GM21576 (cell line): ENCODE measurements at regions not wholly inside any gene's neighbourhood (a gene's known extent, or its start where the extent isn't known, plus 50 kb on each side); places are given as distances from the start of the nearest gene placed in this dataset.
"Not testable (repeated sequence)": the region's sequence is repeated elsewhere in the genome, so short reads cannot be mapped to it uniquely, and the experiment has no call there.

ENCODE experiments used
- ATAC-seq: cut with Tn5 transposase; IDR thresholded peaks from one replicate; pipeline ENCODE4 v1.9.1; 2021; ENCODE audit warnings: mild to moderate bottlenecking, moderate library complexity; ENCODE audit not compliant: unreplicated experiment

DNA sequence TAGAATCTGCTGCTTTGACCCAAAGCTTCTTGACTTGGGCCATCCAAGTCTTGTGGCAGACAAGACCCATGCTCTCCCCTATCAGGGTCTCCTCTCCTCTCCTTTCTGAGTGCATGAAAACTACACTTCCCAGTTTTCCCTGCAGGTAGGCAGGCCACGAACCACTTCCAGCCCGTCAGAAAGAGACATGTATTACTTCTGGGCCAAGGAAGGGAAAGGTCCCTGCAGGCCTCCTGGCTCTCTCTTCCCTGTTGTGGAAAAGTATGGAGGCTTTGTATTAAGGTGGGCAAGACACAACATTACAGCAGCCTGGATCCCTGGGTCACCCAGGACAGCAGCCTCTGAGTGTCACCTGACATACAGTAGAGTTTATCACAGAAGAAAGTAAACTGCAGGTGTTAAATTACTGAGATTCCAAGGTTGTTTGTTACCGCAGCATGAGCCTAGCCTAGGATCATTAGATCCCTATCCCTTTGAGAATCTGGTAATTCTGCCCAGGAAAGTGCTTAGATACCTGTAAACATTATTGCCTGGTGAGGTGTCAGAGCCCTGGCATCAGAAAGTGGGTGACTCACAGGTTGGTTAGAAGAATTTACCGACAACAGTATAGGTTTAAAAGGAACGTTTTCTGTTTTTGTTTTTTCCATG, 717.3 kb downstream of the MATN1 start:
- ATAC-seq = no peak

DNA sequence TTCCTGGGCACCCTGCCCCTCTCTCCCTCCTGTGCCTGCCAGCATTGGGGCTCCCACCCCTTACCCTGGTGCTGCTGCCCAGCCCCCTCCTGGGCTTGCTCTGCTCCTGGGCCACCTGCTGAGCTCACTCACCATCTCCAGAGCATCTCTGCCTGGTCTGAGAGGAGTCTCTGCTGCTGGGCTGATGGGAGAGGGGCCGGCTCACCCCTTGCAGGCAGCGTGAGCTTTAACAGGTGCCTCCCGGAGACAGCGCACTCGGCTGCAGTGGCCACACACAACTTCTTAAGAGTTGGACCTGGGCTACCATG, 721.7 kb downstream of the MATN1 start:
- ATAC-seq = no peak

DNA sequence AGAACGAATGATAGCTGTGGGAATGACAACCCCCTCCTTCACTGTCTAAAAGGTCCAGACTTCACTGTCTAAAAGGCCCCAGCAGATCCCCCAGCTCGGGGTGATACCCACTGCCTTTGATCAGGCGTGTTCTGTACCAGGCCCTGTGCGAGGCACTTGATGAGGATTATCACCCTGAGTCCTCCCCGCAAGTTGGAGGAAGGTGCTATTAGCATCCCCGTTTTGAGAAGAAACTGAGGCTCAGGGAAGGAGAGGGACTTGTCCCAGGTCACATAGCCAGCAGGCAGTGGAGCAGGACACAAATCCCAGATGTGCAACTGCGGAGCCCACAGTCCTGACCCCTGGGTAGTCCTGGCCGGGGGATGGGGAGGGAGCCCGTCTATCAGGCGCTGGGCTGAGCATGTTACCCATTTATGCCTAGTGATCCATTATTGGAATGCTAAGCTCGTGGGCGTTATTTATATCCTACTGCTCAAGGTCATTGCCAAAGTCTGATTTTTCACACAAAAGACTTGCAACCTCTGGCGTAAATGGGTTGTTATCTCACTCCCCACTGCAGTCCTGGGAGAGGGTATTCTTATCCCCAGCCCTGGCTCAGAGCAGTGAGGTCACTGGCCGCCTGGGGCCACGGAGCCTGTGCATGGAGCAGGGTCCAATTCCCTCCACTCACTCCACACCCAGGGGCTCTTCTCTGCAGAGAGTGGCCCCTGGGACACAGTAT, 722.2 kb downstream of the MATN1 start:
- ATAC-seq = no peak

DNA sequence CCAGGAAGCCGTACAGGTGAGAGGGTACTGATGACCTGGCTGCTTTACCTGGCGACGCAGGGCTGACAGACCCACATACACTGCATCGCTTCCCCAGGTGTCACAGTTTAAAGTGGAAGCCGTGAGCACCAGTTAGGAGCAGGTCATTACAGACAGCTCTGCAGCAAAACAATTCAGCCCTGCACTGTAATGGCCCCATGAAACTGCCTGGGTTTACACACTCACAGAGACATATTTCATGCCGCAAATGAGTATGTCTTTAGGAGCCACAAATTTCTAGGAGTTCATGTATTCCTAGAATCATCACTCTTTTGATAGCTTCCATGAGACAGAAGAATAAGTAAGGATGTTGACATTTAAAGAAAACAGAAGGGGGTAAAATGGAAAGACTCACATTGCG, 723.1 kb downstream of the MATN1 start:
- no peak for ATAC-seq

DNA sequence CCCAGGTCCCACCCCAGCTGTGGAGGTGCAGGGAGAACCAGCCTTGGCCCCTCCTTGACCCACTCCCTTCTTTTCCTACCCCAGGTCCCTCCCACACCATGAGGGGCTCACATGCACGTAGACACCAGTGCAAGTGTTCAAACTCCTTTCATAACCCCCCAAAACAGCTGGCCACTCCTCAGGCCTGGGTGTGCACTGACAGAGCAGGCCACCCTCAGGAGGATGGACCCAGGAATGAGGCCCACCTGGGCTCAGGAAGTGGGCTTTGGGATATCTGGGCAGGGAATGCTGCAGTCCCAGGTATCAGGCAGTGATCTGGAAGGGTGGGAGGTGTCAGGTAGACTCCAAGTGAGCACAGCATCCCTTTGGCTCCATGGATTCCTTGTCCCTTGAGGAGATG, 723.8 kb downstream of the MATN1 start:
- no peak for ATAC-seq

DNA sequence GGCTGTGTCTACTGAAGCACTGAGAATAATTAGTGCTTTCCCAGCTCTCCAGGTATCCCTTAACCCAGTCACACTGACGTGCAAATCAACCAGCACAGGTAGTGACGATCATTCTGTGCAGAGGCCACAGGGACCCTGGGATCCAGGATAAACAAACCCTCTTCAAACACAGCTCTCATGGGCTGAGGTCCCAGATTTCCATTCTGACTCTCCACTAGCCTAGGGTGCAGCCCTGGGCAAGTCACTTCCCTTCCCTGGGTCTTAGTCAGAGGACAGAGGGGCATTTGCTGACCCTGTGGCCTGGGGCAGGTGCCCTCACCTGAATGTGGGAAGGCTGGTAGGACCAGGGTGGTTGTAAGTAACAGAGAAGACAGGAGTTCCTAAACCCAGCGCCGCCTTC, 724.7 kb downstream of the MATN1 start:
- no peak for ATAC-seq

DNA sequence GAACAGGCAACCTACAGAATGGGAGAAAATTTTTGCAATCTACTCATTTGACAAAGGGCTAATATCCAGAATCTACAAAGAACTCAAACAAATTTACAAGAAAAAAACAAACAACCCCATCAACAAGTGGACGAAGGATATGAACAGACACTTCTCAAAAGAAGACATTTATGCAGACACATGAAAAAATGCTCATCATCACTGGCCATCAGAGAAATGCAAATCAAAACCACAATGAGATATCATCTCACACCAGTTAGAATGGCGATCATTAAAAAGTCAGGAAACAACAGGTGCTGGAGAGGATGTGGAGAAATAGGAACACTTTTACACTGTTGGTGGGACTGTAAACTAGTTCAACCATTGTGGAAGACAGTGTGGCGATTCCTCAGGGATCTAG, 725.6 kb downstream of the MATN1 start:
- not testable (repeated sequence) for ATAC-seq

DNA sequence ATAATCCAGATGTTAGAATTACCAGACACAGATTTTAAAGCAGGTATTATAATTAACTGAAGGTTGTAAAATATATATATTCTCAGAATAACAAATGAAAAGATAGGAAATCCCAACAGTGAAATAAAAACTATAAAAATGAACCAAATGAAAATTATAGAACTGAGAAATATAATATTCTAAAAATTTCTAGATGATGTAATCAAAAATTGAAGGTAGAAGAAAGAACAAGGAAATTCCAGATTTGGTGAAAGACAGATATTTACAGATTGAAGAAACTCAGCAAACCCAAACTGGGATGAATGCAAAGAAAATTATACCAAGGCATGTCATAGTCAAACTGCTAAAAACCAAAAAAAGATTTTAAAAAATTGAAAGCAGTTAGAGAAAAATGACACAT, 729.4 kb downstream of the MATN1 start:
- no peak for ATAC-seq

DNA sequence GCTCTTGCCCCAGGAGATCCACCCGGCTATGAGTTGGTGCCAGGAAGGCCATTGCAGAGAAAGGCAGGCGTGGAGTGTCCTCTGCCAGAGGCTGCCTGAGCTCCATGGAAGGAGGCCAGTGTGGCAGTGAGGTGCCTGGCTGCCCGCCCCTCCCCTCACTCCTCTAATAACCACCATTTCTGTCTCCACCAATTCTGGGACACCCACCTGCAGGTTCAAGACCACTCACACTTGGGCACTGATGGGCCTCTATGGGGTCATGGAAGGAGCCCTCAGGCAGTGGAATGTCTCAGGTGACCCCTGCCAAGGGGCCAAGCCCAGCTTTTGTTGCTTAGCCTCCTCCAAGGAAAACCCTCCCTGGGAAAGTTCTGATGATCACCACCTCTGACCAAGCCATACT, 731.6 kb downstream of the MATN1 start:
- ATAC-seq = no peak

DNA sequence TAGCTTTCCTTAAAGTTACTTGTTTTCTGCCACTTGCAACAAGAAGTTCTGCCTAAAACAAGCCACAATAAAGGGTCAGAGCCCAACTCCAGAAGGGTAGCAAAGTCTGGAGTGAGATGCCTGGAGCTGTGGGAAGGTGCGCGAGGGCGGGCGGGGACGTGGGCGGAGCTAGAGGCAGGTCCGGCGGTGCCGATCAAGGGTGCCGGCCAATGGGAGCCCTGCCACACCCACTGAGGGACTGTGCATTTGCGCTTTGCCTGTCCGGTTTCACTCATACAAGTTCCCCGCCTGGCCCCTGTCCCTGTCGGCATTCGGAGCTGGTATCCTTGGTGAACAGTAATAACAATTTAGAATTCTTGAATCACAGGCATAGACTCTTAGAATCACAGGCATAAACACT, 732.4 kb downstream of the MATN1 start:
- no peak for ATAC-seq

DNA sequence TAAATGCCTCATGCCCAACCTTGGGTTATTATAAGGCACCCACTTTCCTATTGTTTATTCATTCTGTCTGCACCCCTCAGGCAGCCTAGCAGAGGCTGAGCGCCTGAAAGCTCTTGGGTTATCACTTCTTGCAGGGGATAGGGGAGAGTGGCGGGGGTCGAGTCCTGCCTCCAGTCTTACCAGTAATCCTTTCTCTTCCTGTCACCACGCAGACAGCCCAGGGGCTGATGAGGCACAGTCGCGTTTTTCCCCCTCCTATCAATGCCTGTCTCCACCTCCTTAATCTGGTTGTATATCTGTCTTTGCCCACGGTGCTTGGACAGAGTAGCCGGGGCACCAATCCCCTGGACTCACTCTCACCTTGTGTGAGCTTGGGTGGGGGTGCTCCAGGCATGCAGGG, 733.1 kb downstream of the MATN1 start:
- no peak for ATAC-seq

DNA sequence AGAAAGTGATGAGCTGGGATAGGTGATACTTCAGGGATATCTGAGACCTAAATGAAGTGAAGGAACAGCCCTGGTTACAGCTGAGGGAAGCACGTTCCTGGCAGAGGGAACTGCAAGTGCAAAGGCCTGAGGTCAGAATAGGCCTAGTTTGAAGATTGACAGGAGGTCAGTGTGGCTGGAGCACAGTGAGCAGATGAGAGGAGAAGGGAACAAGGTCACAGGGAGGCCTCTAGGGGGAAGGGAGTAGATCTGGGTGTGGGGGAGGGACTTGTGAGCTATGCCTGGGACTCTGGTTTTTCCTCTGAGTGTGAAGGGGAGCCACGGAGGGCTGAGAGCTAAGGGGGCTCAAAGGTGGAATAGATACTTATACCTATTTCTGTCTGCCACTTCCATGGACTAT, 736.4 kb downstream of the MATN1 start:
- no peak for ATAC-seq

DNA sequence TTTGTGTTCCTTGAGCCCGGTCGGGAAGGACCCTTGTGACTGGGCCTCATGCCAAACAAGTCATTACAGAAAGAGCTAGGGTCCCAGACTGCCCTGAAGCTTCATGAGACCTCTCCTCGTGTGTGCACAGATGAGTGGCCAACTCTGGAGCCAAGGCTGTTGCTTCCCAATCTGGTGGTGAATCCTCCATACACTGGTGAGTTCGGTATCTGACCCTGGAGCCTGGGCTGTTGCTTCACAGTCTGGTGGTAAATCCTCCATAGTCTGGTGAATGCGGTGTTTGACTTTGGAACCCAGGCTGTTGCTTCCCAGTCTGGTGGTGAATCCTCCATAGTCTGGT, 737.8 kb downstream of the MATN1 start:
- ATAC-seq = no peak

DNA sequence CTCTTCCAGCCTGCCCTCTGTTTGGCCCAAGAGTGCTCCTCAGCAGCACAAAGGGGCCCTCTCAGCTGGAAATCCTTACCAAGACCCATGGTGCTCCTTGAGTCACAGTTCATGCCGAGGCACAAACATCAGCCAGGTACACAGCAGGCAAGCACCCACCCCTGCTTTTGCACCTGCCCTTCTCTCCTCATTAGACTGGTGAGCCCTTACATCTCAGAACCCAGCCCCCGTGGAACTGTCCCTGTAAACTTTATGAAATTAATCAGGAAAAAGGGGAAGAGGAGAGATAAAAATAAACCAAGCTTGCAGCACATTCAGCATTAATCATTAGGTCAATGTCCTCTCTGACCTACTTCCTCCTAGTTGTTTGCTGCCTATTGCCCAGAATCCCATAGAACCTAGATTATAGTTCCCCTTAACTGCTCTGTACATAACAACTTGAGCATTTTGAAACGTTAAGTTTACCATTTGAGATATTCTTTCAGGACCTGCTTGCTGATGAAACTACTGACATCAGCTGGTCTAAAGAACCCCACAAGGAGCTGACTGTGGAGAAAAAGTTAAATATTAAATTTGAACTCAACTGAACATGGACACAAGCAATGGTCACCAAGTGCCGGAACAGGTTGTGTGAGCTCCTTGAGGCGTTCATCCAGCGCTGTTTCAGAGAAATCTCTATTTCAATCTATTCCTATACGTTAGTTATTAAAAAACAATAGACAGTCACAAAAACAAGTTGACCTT, 738.4 kb downstream of the MATN1 start:
- ATAC-seq = no peak

DNA sequence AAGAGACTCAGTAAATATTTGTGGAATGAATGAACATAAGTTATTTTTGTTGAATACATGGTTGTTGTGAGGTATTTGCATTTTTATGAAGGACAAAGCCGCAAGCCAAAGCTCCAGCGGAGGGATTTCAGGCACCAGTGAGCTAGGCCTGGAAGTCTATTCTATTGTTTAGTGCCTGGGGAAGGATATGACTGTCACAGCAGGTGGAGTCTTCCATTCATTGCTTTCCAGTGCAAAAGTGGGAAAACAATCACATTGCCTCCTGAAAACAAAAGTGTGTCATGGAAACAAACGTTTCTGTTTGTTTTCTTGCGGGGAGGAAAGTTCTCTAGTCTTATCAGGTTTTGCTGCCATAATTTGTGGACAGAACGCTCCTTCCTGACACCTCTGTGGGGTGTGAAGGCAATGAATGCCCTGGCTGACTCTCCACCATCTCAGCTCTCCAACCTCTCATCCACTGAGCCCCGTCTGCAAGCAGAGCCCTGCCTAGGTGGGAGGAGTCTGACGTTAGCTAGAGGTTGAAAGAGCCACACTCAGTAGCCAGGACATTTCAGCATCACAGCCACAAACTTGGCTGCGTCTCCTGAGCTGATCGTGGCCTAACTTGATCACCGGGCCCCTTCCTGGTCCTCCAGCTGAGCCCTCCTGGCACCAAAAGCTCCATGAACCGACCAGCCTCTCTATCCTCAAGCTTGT, 739.1 kb downstream of the MATN1 start:
- no peak for ATAC-seq

DNA sequence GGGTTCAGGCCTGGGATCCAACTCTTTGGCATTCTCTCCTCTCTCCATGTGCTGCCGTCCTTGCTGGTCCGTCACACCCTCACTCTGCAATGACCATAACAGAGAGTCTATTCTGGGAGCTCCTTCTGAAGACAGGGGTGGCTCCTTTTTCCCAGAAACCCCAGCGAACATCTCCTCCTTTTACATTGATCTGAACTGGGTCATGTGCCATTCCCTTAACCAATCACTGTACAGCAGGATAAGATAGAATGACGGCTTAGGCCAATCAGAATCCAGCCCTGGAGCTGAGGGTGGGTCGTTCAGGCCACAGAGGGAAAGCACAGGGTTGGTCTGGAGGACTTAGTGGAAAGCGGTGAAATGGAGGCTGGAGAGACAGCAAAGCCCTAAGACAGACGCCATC, 740.1 kb downstream of the MATN1 start:
- no peak for ATAC-seq

DNA sequence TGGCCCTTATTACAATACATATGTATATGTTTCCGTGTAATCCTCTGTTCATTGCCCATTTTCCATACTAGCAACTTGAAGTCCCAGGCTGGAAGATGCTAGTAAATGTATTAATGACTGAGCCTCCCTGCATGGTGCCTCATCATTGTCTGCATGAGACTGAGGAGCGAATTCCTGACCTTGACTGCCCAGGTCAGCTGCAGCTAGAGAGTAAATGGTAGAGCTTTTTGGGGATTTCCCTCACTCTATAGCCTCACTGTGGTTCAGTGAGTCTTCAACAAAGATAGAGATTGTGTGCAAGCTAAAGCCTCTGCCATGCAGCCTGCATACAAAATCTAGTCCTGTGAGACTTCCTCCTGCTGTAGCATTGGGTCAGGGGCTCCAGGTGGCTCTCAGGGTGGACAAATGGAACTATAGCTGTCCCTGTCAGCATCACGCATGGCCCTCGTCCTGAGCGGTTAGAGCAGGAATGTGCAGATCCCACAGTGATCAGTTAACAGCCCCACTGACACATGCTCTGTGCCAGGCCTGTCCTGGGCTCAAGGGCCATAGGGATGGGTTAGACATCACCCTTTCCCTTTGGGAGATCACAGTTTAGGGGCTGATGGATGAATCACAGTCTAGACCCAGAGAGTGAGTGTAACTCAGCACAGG, 741.7 kb downstream of the MATN1 start:
- no peak for ATAC-seq

DNA sequence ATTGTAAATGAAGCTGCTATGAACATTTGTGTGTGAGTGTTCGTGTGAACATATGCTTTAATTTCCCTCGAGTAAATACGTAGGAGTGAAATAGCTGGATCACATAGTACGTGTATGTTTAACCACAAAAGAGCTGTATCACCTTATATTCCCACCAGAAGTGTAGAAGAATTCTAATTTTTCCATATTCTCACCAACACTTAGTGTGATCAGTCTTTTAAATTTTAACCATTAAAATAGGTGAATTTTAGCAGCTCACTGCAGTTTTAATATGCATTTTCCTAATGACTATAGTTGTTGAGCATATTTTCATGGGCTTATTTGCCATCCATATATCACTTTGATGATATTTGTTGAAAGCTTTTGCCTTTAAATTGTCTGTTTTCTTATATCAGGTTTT, 741.2 kb downstream of the PTPRU start:
- no peak for ATAC-seq

DNA sequence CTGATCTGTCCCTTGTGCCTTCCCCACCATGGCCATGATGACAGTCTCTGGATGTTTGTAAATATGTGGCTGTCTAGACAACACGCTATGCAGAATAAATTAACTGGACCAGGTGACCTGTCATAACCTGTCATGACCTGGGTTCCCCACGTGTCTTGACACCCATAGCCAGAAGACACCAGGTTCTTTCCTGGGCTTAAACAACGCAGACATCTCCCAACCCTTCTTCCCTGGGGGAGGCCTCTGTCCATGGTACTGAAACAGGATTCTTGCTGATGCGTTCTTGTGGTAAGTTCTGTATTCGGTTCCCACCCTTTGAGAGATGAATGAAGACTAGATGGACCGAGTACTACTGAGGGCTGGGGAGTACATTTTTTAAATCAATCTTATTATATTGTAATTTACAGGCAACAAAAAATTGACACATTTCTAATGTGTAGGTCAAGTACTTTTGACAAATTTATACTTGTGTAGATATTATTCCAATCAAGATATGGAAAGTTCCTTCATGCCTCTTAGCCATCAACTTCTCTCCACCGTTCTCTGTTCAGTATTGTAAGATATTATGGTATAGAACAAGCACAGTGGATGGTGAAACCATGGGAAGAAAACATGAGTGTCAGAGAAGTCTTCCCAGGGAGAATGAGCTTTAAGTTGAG, 738.8 kb downstream of the PTPRU start:
- no peak for ATAC-seq

DNA sequence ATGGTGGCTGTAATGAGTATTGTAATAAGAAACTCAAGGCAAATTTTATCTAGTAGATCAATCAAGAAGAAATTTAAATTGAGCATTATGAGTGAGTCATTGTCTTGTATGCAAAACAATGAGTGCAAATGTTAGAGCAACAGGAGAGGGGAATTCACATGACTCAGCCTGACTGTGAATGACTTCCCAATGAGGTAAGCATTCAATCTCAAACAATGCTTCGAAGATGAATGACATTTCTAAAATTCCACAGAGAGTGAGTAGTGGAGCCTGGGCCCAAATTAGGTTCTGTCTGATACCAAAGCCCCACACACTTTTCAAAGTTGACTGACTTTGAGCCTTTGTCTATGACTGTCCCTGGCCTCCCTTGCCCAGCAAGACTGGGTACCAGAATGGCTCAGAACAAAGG, 738.0 kb downstream of the PTPRU start:
- no peak for ATAC-seq

DNA sequence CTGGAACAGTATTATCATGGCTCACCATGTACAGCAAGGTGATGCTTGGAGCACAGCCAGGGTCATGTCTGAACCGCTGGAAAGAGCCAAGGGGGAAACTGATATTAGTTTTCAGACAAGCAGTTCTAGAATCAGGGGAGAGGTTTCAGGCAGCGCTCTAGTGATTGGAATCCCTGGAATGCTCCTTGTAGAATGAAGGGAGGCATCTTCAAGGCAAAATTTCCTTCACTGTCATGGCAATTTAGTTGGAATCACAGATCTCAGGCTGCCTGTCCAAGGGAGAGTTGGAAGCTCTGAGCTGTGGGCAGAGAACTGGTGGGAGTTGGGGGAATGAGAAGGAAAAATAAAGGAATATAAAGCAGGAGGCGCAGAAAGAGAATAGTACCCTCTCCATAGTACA, 737.1 kb downstream of the PTPRU start:
- ATAC-seq = no peak
